B cell (primary cell): ENCODE measurements at regions not wholly inside any gene's neighbourhood (a gene's known extent, or its start where the extent isn't known, plus 50 kb on each side); places are given as distances from the start of the nearest gene placed in this dataset.

Experiments
- ATAC-seq: fragments of 200-7000 bp; cut with Tn5 transposase; one replicate; pipeline ENCODE4 v1.10.0; 2021; ENCODE audit warnings: low read depth, mild to moderate bottlenecking, moderate number of reproducible peaks, moderate library complexity
- CTCF ChIA-PET: fragments of 350-600 bp; sonication (Branson Sonifier 250); formaldehyde crosslinking; loops from one replicate; lab custom pipeline; 2021; ENCODE audit warnings: antibody characterized with exemption, inconsistent platforms; lab: Charles Lee
- POLR2A ChIA-PET: fragments of 350-600 bp; sonication (Branson Sonifier 250); formaldehyde crosslinking; loops from one replicate; lab custom pipeline; 2021; ENCODE audit warnings: antibody characterized with exemption; lab: Charles Lee
- DNase-seq: peaks from one replicate; pipeline ENCODE4 v3.0.0; 2013
- H2AFZ ChIP-seq: 2 replicates; pipeline ENCODE4 v1.6.1; 2012; ENCODE audit warnings: mild to moderate bottlenecking, low read depth, low read length; ENCODE audit not compliant: insufficient read depth, poor library complexity, severe bottlenecking
- H3K27ac ChIP-seq, 2 donors: 1 replicate in 1 of 2; 2 replicates in 1 of 2; pipeline ENCODE4 v1.5.1; 2012 to 2013; ENCODE audit warnings: low read length in 2 of 2, mild to moderate bottlenecking in 2 of 2, moderate library complexity in 1 of 2
- H3K27me3 ChIP-seq, 4 experiments: fragments of 200-600 bp in 1 of 4; sonication (generic) in 1 of 4; replicated peaks in 1 of 4; 1 replicate in 2 of 4; 2 replicates in 2 of 4; pipeline versions ENCODE4 v1.6.1 to v1.7.0; 2013 to 2016; ENCODE audit warnings: low read length in 3 of 4, mild to moderate bottlenecking in 2 of 4, mixed read lengths in 1 of 4, moderate library complexity in 1 of 4; ENCODE audit not compliant: insufficient read depth in 4 of 4, control insufficient read depth in 3 of 4; ENCODE audit errors: control extremely low read depth in 1 of 4
- H3K36me3 ChIP-seq, 2 experiments: replicated peaks in 1 of 2; 1 replicate in 1 of 2; 2 replicates in 1 of 2; pipeline versions ENCODE4 v1.6.1 to v1.7.1; 2013; ENCODE audit warnings: low read length in 1 of 2; ENCODE audit not compliant: insufficient read depth in 2 of 2, control insufficient read depth in 1 of 2; ENCODE audit errors: control extremely low read depth in 1 of 2, extremely low read depth in 1 of 2
- H3K4me1 ChIP-seq, 2 donors: fragments of 200-600 bp in 1 of 2; sonication (generic) in 1 of 2; 1 replicate in 1 of 2; 2 replicates in 1 of 2; pipeline versions ENCODE4 v1.5.1 to v1.6.1; 2013 to 2017; ENCODE audit warnings: low read length in 2 of 2; ENCODE audit not compliant: control insufficient read depth in 2 of 2, insufficient read depth in 2 of 2
- H3K4me2 ChIP-seq: replicated peaks from 2 replicates; pipeline ENCODE3; 2012; ENCODE audit warnings: mild to moderate bottlenecking, low read depth, low read length; ENCODE audit not compliant: poor library complexity, severe bottlenecking
- H3K4me3 ChIP-seq, 5 experiments: fragments of 200-600 bp in 1 of 5; sonication (generic) in 1 of 5; 1 replicate in 3 of 5; 2 replicates in 2 of 5; pipeline versions ENCODE4 v1.5.1 to v1.7.0; 2011 to 2016; ENCODE audit warnings: low read length in 4 of 5, mild to moderate bottlenecking in 4 of 5, low read depth in 2 of 5, control low read depth in 1 of 5, moderate library complexity in 1 of 5; ENCODE audit not compliant: insufficient read depth in 1 of 5; ENCODE audit errors: control extremely low read depth in 1 of 5, extremely low read depth in 1 of 5
- H3K79me2 ChIP-seq: fragments of 200-600 bp; sonication (generic); one replicate; pipeline ENCODE4 v1.6.0; 2016; ENCODE audit warnings: low read length; ENCODE audit not compliant: control insufficient read depth, insufficient read depth
- H3K9ac ChIP-seq: fragments of 200-600 bp; sonication (generic); 2 replicates; pipeline ENCODE4 v1.6.1; 2017; ENCODE audit warnings: mild to moderate bottlenecking, low read length, moderate library complexity
- H3K9me3 ChIP-seq, 3 donors: one replicate each; pipeline versions ENCODE4 v1.6.1 to v1.7.1; 2013; ENCODE audit warnings: low read length in 2 of 3; ENCODE audit not compliant: control insufficient read depth in 2 of 3, insufficient read depth in 1 of 3; ENCODE audit errors: control extremely low read depth in 1 of 3
- H4K20me1 ChIP-seq: 2 replicates; pipeline ENCODE4 v1.6.0; 2012; ENCODE audit warnings: mild to moderate bottlenecking, low read length; ENCODE audit not compliant: insufficient read depth, control insufficient read depth, poor library complexity, severe bottlenecking
- H3K27ac Mint-ChIP-seq: one replicate; pipeline ENCODE4 v1.8.0; 2021; ENCODE audit warnings: mixed read lengths
- H3K27me3 Mint-ChIP-seq: one replicate; pipeline ENCODE4 v1.8.0; 2021; ENCODE audit warnings: mixed read lengths
- H3K4me1 Mint-ChIP-seq: one replicate; pipeline ENCODE4 v1.8.0; 2021; ENCODE audit warnings: mixed read lengths
- H3K4me3 Mint-ChIP-seq: one replicate; pipeline ENCODE4 v1.8.0; 2021; ENCODE audit warnings: mixed read lengths
- H3K9me3 Mint-ChIP-seq: one replicate; pipeline ENCODE4 v1.8.0; 2022; ENCODE audit warnings: mixed read lengths; ENCODE audit not compliant: insufficient read depth
- CTCF ChIP-seq: fragments of 200-600 bp; IDR thresholded peaks from one replicate; pipeline ENCODE4 v1.8.0; 2022; ENCODE audit warnings: antibody characterized with exemption, mild to moderate bottlenecking
- EZH2 ChIP-seq: IDR thresholded peaks from 2 replicates; pipeline ENCODE4 v1.6.1; 2012; ENCODE audit warnings: borderline replicate concordance, low read depth, mild to moderate bottlenecking, moderate library complexity, low read length; ENCODE audit not compliant: insufficient read depth, poor library complexity, severe bottlenecking
- WGBS: methylation state at CpG from one replicate; pipeline ENCODE4 v1.1.5; 2013; ENCODE audit warnings: missing lambda C conversion rate; ENCODE audit not compliant: insufficient coverage; 5-methylcytosine and 5-hydroxymethylcytosine counted together
- intact Hi-C: fragments of 100-400 bp; cut with micrococcal nuclease; formaldehyde crosslinking; loops from one replicate; pipeline ENCODE4 v1.10.0; 2022

- Mint-ChIP-seq H3K9me3 (no peaks in the 10 kb centered on the region), H3K4me3 (no peak overlapping the region), H3K4me1 (peaks cover under 1% of the 10 kb centered on the region), H3K27me3 (no peaks in the 10 kb centered on the region), H3K27ac (no peak overlapping the region)
- ATAC-seq: no peak
- WGBS: no CpG with 5 or more reads among the region's 3 CpGs
- Histone ChIP-seq H2AFZ (no peak overlapping the region), H4K20me1 (no peaks in the 10 kb centered on the region), H3K27ac (no peak overlapping the region), H3K27me3 (peaks cover 0 to 3% (median 0%) of the 10 kb centered on the region in 4 experiments), H3K4me1 (no peaks in the 10 kb centered on the region), H3K4me2 (no peak overlapping the region), H3K36me3 (no peaks in the 10 kb centered on the region), H3K4me3 (no peak overlapping the region), H3K9ac (no peak overlapping the region), H3K9me3 (no peaks in the 10 kb centered on the region), H3K79me2 (no peaks in the 10 kb centered on the region)
- CTCF ChIA-PET: no interaction called here
- POLR2A ChIA-PET: no interaction called here
- intact Hi-C loops: no loop called here
- TF ChIP-seq CTCF: no peak
- no peak for TF ChIP-seq EZH2
- DNase-seq: no peak
Measured at GRCh38 chr6:8274226-8274625, 161.1 kb downstream of the SLC35B3 start.

GRCh38 chr6:8269872-8270454, 165.4 kb downstream of the SLC35B3 start:
- Histone ChIP-seq H3K4me3 (no peak overlapping the region), H3K27ac (no peak overlapping the region), H3K79me2 (no peaks in the 10 kb centered on the region), H3K4me1 (no peaks in the 10 kb centered on the region), H4K20me1 (no peaks in the 10 kb centered on the region), H2AFZ (no peak overlapping the region), H3K9ac (no peak overlapping the region), H3K9me3 (no peaks in the 10 kb centered on the region), H3K4me2 (no peak overlapping the region), H3K27me3 (peaks cover 0 to 8% (median 0%) of the 10 kb centered on the region in 4 experiments), H3K36me3 (no peaks in the 10 kb centered on the region)
- Mint-ChIP-seq H3K4me1 (peaks cover 2% of the 10 kb centered on the region), H3K4me3 (no peak overlapping the region), H3K9me3 (no peaks in the 10 kb centered on the region), H3K27ac (no peak overlapping the region), H3K27me3 (peaks cover 5% of the 10 kb centered on the region)
- intact Hi-C loops: no loop called here
- ATAC-seq (no peak), DNase-seq (no peak)
- POLR2A ChIA-PET: no interaction called here
- TF ChIP-seq EZH2 (no peak), CTCF (no peak)
- WGBS: no CpG with 5 or more reads among the region's 2 CpGs
- CTCF ChIA-PET: no interaction called here
